Skeletal muscle satellite cell (primary cell): ENCODE measurements at regions not wholly inside any gene's neighbourhood (a gene's known extent, or its start where the extent isn't known, plus 50 kb on each side); places are given as distances from the start of the nearest gene placed in this dataset.

ENCODE experiments used
- H3K27me3 ChIP-seq: 2 replicates; pipeline ENCODE4 v1.7.0; 2013; ENCODE audit warnings: low read length; ENCODE audit not compliant: control insufficient read depth, insufficient read depth
- H3K36me3 ChIP-seq: 2 replicates; pipeline ENCODE4 v1.7.0; 2013; ENCODE audit warnings: mild to moderate bottlenecking, control low read depth, low read length; ENCODE audit not compliant: insufficient read depth
- H3K4me1 ChIP-seq: 2 replicates; pipeline ENCODE4 v1.7.0; 2013; ENCODE audit warnings: low read length; ENCODE audit not compliant: control insufficient read depth, insufficient read depth
- H3K4me2 ChIP-seq: 2 replicates; pipeline ENCODE4 v1.7.0; 2013; ENCODE audit warnings: mild to moderate bottlenecking, low read length
- H3K4me3 ChIP-seq: 2 replicates; pipeline ENCODE4 v1.7.0; 2013; ENCODE audit warnings: low read length
- H3K9ac ChIP-seq: 2 replicates; pipeline ENCODE4 v1.7.0; 2013; ENCODE audit warnings: mild to moderate bottlenecking, low read depth, low read length, moderate library complexity
- H3K9me3 ChIP-seq: replicated peaks from 2 replicates; pipeline ENCODE4 v1.7.0; 2013; ENCODE audit warnings: mild to moderate bottlenecking, control low read depth, low read length

- no peaks in the 10 kb centered on the region for H3K27me3 ChIP-seq
- no peak overlapping the region for H3K4me2 ChIP-seq
- no peaks in the 10 kb centered on the region for H3K36me3 ChIP-seq
- no peaks in the 10 kb centered on the region for H3K9me3 ChIP-seq
- no peaks in the 10 kb centered on the region for H3K4me1 ChIP-seq
- H3K4me3 ChIP-seq: no peak overlapping the region
- no peak overlapping the region for H3K9ac ChIP-seq
Observed at GRCh38 chr2:199682001-199682400, 169.0 kb downstream of the FTCDNL1 start.

- no peaks in the 10 kb centered on the region for H3K36me3 ChIP-seq
- no peak overlapping the region for H3K4me3 ChIP-seq
- H3K27me3 ChIP-seq: no peaks in the 10 kb centered on the region
- no peaks in the 10 kb centered on the region for H3K9me3 ChIP-seq
- no peak overlapping the region for H3K4me2 ChIP-seq
- no peak overlapping the region for H3K9ac ChIP-seq
- H3K4me1 ChIP-seq: no peaks in the 10 kb centered on the region
Observed at GRCh38 chr2:199680482-199680881, 170.5 kb downstream of the FTCDNL1 start.

- Histone ChIP-seq H3K4me3 (no peak overlapping the region), H3K36me3 (no peaks in the 10 kb centered on the region), H3K4me1 (no peaks in the 10 kb centered on the region), H3K9ac (no peak overlapping the region), H3K9me3 (no peaks in the 10 kb centered on the region), H3K27me3 (no peaks in the 10 kb centered on the region), H3K4me2 (no peak overlapping the region)
Observed at GRCh38 chr2:199679883-199680282, 171.1 kb downstream of the FTCDNL1 start.

- H3K4me3 ChIP-seq: no peak overlapping the region
- no peaks in the 10 kb centered on the region for H3K27me3 ChIP-seq
- H3K9me3 ChIP-seq: no peaks in the 10 kb centered on the region
- no peaks in the 10 kb centered on the region for H3K4me1 ChIP-seq
- no peaks in the 10 kb centered on the region for H3K36me3 ChIP-seq
- H3K9ac ChIP-seq: no peak overlapping the region
- no peak overlapping the region for H3K4me2 ChIP-seq
Observed at GRCh38 chr2:199677881-199678280, 173.1 kb downstream of the FTCDNL1 start.

GRCh38 chr2:199668645-199669044 lies 182.3 kb downstream of the FTCDNL1 start:
- H3K9ac ChIP-seq: no peak overlapping the region
- H3K27me3 ChIP-seq: no peaks in the 10 kb centered on the region
- H3K4me1 ChIP-seq: no peaks in the 10 kb centered on the region
- no peaks in the 10 kb centered on the region for H3K36me3 ChIP-seq
- H3K9me3 ChIP-seq: no peaks in the 10 kb centered on the region
- H3K4me2 ChIP-seq: no peak overlapping the region
- no peak overlapping the region for H3K4me3 ChIP-seq

- H3K4me1 ChIP-seq: peaks cover 4% of the 10 kb centered on the region
- no peak overlapping the region for H3K9ac ChIP-seq
- H3K9me3 ChIP-seq: no peaks in the 10 kb centered on the region
- H3K36me3 ChIP-seq: no peaks in the 10 kb centered on the region
- H3K4me2 ChIP-seq: no peak overlapping the region
- H3K27me3 ChIP-seq: no peaks in the 10 kb centered on the region
- no peak overlapping the region for H3K4me3 ChIP-seq
Observed at GRCh38 chr2:199663157-199663556, 187.8 kb downstream of the FTCDNL1 start.

- Histone ChIP-seq H3K9me3 (no peaks in the 10 kb centered on the region), H3K9ac (no peak overlapping the region), H3K4me2 (no peak overlapping the region), H3K4me3 (no peak overlapping the region), H3K27me3 (no peaks in the 10 kb centered on the region), H3K36me3 (no peaks in the 10 kb centered on the region), H3K4me1 (peaks cover 4% of the 10 kb centered on the region)
Observed at GRCh38 chr2:199662255-199662654, 188.7 kb downstream of the FTCDNL1 start.

GRCh38 chr2:199660167-199660566 lies 190.8 kb downstream of the FTCDNL1 start:
- Histone ChIP-seq H3K36me3 (no peaks in the 10 kb centered on the region), H3K9me3 (no peaks in the 10 kb centered on the region), H3K4me2 (no peak overlapping the region), H3K27me3 (no peaks in the 10 kb centered on the region), H3K9ac (no peak overlapping the region), H3K4me3 (no peak overlapping the region), H3K4me1 (peaks cover 4% of the 10 kb centered on the region)

- Histone ChIP-seq H3K4me2 (peak overlapping the region; percentile 92), H3K9ac (peak overlapping the region; percentile 76), H3K4me1 (peaks cover 4% of the 10 kb centered on the region), H3K36me3 (no peaks in the 10 kb centered on the region), H3K27me3 (no peaks in the 10 kb centered on the region), H3K4me3 (peak overlapping the region; percentile 68), H3K9me3 (no peaks in the 10 kb centered on the region)
Observed at GRCh38 chr2:199659207-199659606, 191.8 kb downstream of the FTCDNL1 start.

- no peak overlapping the region for H3K9ac ChIP-seq
- no peak overlapping the region for H3K4me3 ChIP-seq
- no peaks in the 10 kb centered on the region for H3K27me3 ChIP-seq
- H3K4me1 ChIP-seq: no peaks in the 10 kb centered on the region
- H3K36me3 ChIP-seq: no peaks in the 10 kb centered on the region
- no peak overlapping the region for H3K4me2 ChIP-seq
- H3K9me3 ChIP-seq: no peaks in the 10 kb centered on the region
Observed at GRCh38 chr2:199646439-199646838, 188.7 kb upstream of the SATB2 start.

GRCh38 chr2:199631129-199631528 lies 173.4 kb upstream of the SATB2 start:
- H3K4me1 ChIP-seq: no peaks in the 10 kb centered on the region
- no peak overlapping the region for H3K4me3 ChIP-seq
- no peak overlapping the region for H3K4me2 ChIP-seq
- H3K27me3 ChIP-seq: peaks cover 4% of the 10 kb centered on the region
- H3K36me3 ChIP-seq: no peaks in the 10 kb centered on the region
- no peak overlapping the region for H3K9ac ChIP-seq
- H3K9me3 ChIP-seq: no peaks in the 10 kb centered on the region

- no peaks in the 10 kb centered on the region for H3K4me1 ChIP-seq
- H3K9ac ChIP-seq: no peak overlapping the region
- H3K27me3 ChIP-seq: peaks cover 4% of the 10 kb centered on the region
- H3K4me2 ChIP-seq: no peak overlapping the region
- H3K36me3 ChIP-seq: no peaks in the 10 kb centered on the region
- no peaks in the 10 kb centered on the region for H3K9me3 ChIP-seq
- H3K4me3 ChIP-seq: no peak overlapping the region
Observed at GRCh38 chr2:199629301-199629700, 171.6 kb upstream of the SATB2 start.
